GM21528 (cell line): ENCODE measurements at regions not wholly inside any gene's neighbourhood (a gene's known extent, or its start where the extent isn't known, plus 50 kb on each side); places are given as distances from the start of the nearest gene placed in this dataset.
"Not testable (repeated sequence)": the region's sequence is repeated elsewhere in the genome, so short reads cannot be mapped to it uniquely, and the experiment has no call there.

ENCODE experiments used
- ATAC-seq: cut with Tn5 transposase; IDR thresholded peaks from one replicate; pipeline ENCODE4 v1.9.1; 2021; ENCODE audit warnings: mild to moderate bottlenecking, moderate library complexity; ENCODE audit not compliant: unreplicated experiment, low FRiP score

- ATAC-seq = no peak
These were observed 301.0 kb downstream of the TBC1D4 start for GRCh38 chr13:75180805-75181455.

GRCh38 chr13:75178436-75178835 lies 303.5 kb downstream of the TBC1D4 start:
- ATAC-seq = no peak

GRCh38 chr13:75175575-75175974 lies 306.4 kb downstream of the TBC1D4 start:
- ATAC-seq = no peak

- not testable (repeated sequence) for ATAC-seq
These were observed 306.9 kb downstream of the TBC1D4 start for GRCh38 chr13:75175097-75175496.

GRCh38 chr13:75174481-75174880 lies 307.5 kb downstream of the TBC1D4 start:
- ATAC-seq = no peak

- ATAC-seq = no peak
These were observed 308.3 kb downstream of the TBC1D4 start for GRCh38 chr13:75173457-75174356.

GRCh38 chr13:75170311-75170710 lies 311.7 kb downstream of the TBC1D4 start:
- ATAC-seq = no peak

GRCh38 chr13:75165543-75166230 lies 316.3 kb downstream of the TBC1D4 start:
- no peak for ATAC-seq

GRCh38 chr13:75161804-75162203 lies 320.2 kb downstream of the TBC1D4 start:
- no peak for ATAC-seq

GRCh38 chr13:75160984-75161383 lies 321.0 kb downstream of the TBC1D4 start:
- no peak for ATAC-seq

GRCh38 chr13:75154331-75154730 lies 327.6 kb downstream of the TBC1D4 start:
- no peak for ATAC-seq

GRCh38 chr13:75153834-75154233 lies 328.1 kb downstream of the TBC1D4 start:
- no peak for ATAC-seq

- ATAC-seq = no peak
These were observed 328.6 kb downstream of the TBC1D4 start for GRCh38 chr13:75153386-75153785.

GRCh38 chr13:75151081-75151643 lies 330.8 kb downstream of the TBC1D4 start:
- ATAC-seq = no peak

GRCh38 chr13:75149776-75150175 lies 332.2 kb downstream of the TBC1D4 start:
- ATAC-seq = no peak

- no peak for ATAC-seq
These were observed 334.0 kb downstream of the TBC1D4 start for GRCh38 chr13:75147946-75148345.

GRCh38 chr13:75146436-75146835 lies 335.5 kb downstream of the TBC1D4 start:
- no peak for ATAC-seq

- no peak for ATAC-seq
These were observed 336.0 kb downstream of the TBC1D4 start for GRCh38 chr13:75145927-75146326.

GRCh38 chr13:75139291-75139690 lies 342.7 kb downstream of the TBC1D4 start:
- ATAC-seq = no peak

GRCh38 chr13:75137911-75138571 lies 343.9 kb downstream of the TBC1D4 start:
- ATAC-seq = no peak
